ENCODE measurements at regions not wholly inside any gene's neighbourhood (a gene's known extent, or its start where the extent isn't known, plus 50 kb on each side); places are given as distances from the start of the nearest gene placed in this dataset.

GRCh38 chr1:218514689-218515088 is 169.6 kb downstream of the TGFB2 start:
- TF ChIP-seq POLR2AphosphoS5 (IDR thresholded peaks at IDR 0.05; ENCODE audit: borderline replicate concordance, low read depth, low read length), result no peak
- no peak for TF ChIP-seq EZH2 (IDR thresholded peaks at IDR 0.05)
